NCI-H146 treated with DMSO at 0.1 percent for 48 hours (cell line): ENCODE measurements at regions not wholly inside any gene's neighbourhood (a gene's known extent, or its start where the extent isn't known, plus 50 kb on each side); places are given as distances from the start of the nearest gene placed in this dataset.
"Not testable (repeated sequence)": the region's sequence is repeated elsewhere in the genome, so short reads cannot be mapped to it uniquely, and the experiment has no call there.

ENCODE experiments used
- DNase-seq: peaks from one replicate; lab custom pipeline; 2025; ENCODE audit not compliant: unreplicated experiment; lab: John Stamatoyannopoulos, UW

GRCh38 chr2:176790468-176790867 lies 422.1 kb upstream of the HNRNPA3 start:
- DNase-seq = no peak

GRCh38 chr2:176793792-176794191 lies 418.8 kb upstream of the HNRNPA3 start:
- DNase-seq = no peak

- no peak for DNase-seq
Observed at GRCh38 chr2:176794392-176794791, 418.2 kb upstream of the HNRNPA3 start.

- no peak for DNase-seq
Observed at GRCh38 chr2:176795823-176796222, 416.8 kb upstream of the HNRNPA3 start.

GRCh38 chr2:176796677-176797076 lies 415.9 kb upstream of the HNRNPA3 start:
- DNase-seq = not testable (repeated sequence)

- no peak for DNase-seq
Observed at GRCh38 chr2:176804392-176804791, 408.2 kb upstream of the HNRNPA3 start.

- no peak for DNase-seq
Observed at GRCh38 chr2:176805345-176805744, 407.2 kb upstream of the HNRNPA3 start.

- no peak for DNase-seq
Observed at GRCh38 chr2:176812246-176812775, 400.3 kb upstream of the HNRNPA3 start.

- no peak for DNase-seq
Observed at GRCh38 chr2:176813156-176813555, 399.4 kb upstream of the HNRNPA3 start.

- no peak for DNase-seq
Observed at GRCh38 chr2:176813621-176814049, 399.0 kb upstream of the HNRNPA3 start.

GRCh38 chr2:176814274-176814673 lies 398.3 kb upstream of the HNRNPA3 start:
- peak; percentile 14 for DNase-seq

- peak; percentile 26 for DNase-seq
Observed at GRCh38 chr2:176814740-176815367, 397.7 kb upstream of the HNRNPA3 start.

- peak; percentile 80 for DNase-seq
Observed at GRCh38 chr2:176817061-176817565, 395.5 kb upstream of the HNRNPA3 start.

- no peak for DNase-seq
Observed at GRCh38 chr2:176818076-176818475, 394.5 kb upstream of the HNRNPA3 start.

- DNase-seq = no peak
Observed at GRCh38 chr2:176818617-176819016, 394.0 kb upstream of the HNRNPA3 start.

- no peak for DNase-seq
Observed at GRCh38 chr2:176819306-176819705, 393.3 kb upstream of the HNRNPA3 start.

GRCh38 chr2:176820371-176820932 lies 392.1 kb upstream of the HNRNPA3 start:
- no peak for DNase-seq

- no peak for DNase-seq
Observed at GRCh38 chr2:176821350-176821749, 391.2 kb upstream of the HNRNPA3 start.

GRCh38 chr2:176822060-176822459 lies 390.5 kb upstream of the HNRNPA3 start:
- DNase-seq = no peak

- no peak for DNase-seq
Observed at GRCh38 chr2:176826356-176826755, 386.2 kb upstream of the HNRNPA3 start.

- no peak for DNase-seq
Observed at GRCh38 chr2:176826984-176827668, 385.5 kb upstream of the HNRNPA3 start.

GRCh38 chr2:176830362-176830761 lies 382.2 kb upstream of the HNRNPA3 start:
- peak; percentile 55 for DNase-seq
